ENCODE measurements at regions not wholly inside any gene's neighbourhood (a gene's known extent, or its start where the extent isn't known, plus 50 kb on each side); places are given as distances from the start of the nearest gene placed in this dataset.

DNA sequence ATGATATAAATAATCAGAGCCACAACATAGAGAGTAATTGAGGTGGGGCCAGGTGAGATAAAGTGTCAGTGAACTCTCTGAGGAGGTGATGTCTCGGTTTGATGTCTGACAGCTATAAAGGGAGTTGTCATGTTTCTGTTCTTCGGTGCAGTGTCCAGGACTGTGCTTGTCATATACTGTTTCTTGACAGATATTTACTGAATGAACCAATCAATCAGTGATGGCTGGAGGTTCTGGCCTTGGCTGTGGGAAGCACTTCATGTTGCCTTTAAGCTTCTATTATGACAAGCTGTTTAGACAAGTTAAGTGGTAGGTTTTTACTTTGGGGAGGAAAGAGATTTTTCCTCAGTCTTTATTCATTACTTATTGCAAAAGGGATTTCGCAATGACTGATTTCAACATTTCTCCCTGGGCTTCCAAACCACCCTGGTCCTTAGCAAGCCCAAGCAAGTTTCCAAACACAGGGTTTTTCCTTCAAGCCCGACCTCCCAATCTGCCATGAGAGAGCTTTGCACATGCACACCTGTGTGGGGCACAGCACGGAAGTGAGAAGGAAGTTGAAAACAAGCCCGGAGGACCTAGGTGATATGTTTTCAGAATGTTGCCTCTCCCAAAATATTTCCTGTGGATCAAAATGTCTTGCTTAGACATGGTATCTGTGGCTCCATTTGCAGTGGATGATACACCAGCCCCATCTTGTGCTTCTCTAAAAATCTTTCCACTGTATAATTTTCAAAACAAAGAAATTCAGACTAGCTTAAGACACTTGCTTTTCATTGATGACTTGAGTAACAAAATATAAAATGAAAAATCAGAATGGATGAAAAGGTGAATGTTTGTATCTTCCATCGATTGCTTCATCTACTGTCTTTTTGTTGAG lies 567.3 kb upstream of the BTBD3 start:
- Histone ChIP-seq H3K27ac (ENCODE audit: low read depth, low read length) (no peak overlapping the region), H4K91ac (replicated peaks; ENCODE audit: insufficient read length, low read length) (no peak overlapping the region), H3K4me3 (ENCODE audit: extremely low read depth in 1 of 4, insufficient read depth in 2 of 4, low read depth in 3 of 4, low read length in 4 of 4) (no peak overlapping the region), H3K4ac (replicated peaks; ENCODE audit: insufficient read length, low read depth, low read length) (no peak overlapping the region), H3K36me3 (ENCODE audit: control insufficient read depth in 2 of 4, insufficient read depth in 4 of 4, low read length in 3 of 4) (no peaks in the 10 kb centered on the region), H2BK20ac (ENCODE audit: low read length) (no peak overlapping the region), H3K9ac (replicated peaks in 1 of 4; ENCODE audit: extremely low read depth in 1 of 4, low read depth in 3 of 4, low read length in 3 of 4) (no peak overlapping the region), H3K18ac (ENCODE audit: extremely low read depth, low read length) (no peak overlapping the region), H3K9me3 (ENCODE audit: insufficient read depth in 2 of 2, low read depth in 1 of 2, low read length in 1 of 2) (peaks cover 3 to 4% of the 10 kb centered on the region in 2 experiments; a peak in 2 of 4 replicates), H2AK5ac (ENCODE audit: low read depth, low read length) (no peak overlapping the region), H4K20me1 (replicated peaks in 1 of 2; ENCODE audit: control insufficient read depth in 1 of 2, insufficient read depth in 2 of 2, low read length in 2 of 2) (no peaks in the 10 kb centered on the region), H3K27me3 (replicated peaks in 1 of 4; ENCODE audit: control insufficient read depth in 3 of 4, extremely low read depth in 1 of 4, insufficient read depth in 3 of 4, low read length in 3 of 4) (no peaks in the 10 kb centered on the region), H3K79me2 (ENCODE audit: control insufficient read depth in 1 of 2, insufficient read depth in 2 of 2, low read length in 2 of 2) (no peaks in the 10 kb centered on the region), H3K79me1 (ENCODE audit: low read depth, low read length) (no peaks in the 10 kb centered on the region), H3K23ac (ENCODE audit: insufficient read length) (no peak overlapping the region), H2BK5ac (ENCODE audit: low read depth, low read length) (no peak overlapping the region), H3K56ac (replicated peaks; ENCODE audit: insufficient read length, low read depth, low read length) (no peak overlapping the region), H3K4me2 (ENCODE audit: insufficient read depth in 1 of 2, low read depth in 2 of 2, low read length in 2 of 2) (no peak overlapping the region), H3K4me1 (replicated peaks in 1 of 4; ENCODE audit: control insufficient read depth in 3 of 4, insufficient read depth in 4 of 4, low read length in 3 of 4) (peaks cover 0 to 6% (median 3%) of the 10 kb centered on the region in 4 experiments; a peak in 5 of 7 replicates), H4K8ac (ENCODE audit: extremely low read depth, insufficient read depth, low read length) (no peak overlapping the region), H2AFZ (ENCODE audit: low read length) (no peak overlapping the region), H3K23me2 (ENCODE audit: low read depth, low read length) (no peaks in the 10 kb centered on the region; the same call in 1 of the 2 replicates), H2BK12ac (ENCODE audit: low read depth, low read length) (no peak overlapping the region), H4K5ac (ENCODE audit: insufficient read length, low read depth, low read length) (no peak overlapping the region), H2BK120ac (replicated peaks; ENCODE audit: low read depth, low read length) (no peak overlapping the region), H2BK15ac (ENCODE audit: low read length) (no peak overlapping the region), H3K14ac (ENCODE audit: insufficient read length) (no peak overlapping the region)
- ChIA-PET POLR2A (ENCODE audit: partially characterized antibody) (interaction anchor here (0.9 kb wide), 1 partner anchor 12 kb away, joined by 3 read pairs; no protein-coding TSS in a partner anchor), CTCF (ENCODE audit: partially characterized antibody) (interaction anchor here (0.9 to 1.1 kb wide), 2 partner anchors 20 to 158 kb away, joined by 3 to 5 read pairs; no protein-coding TSS in a partner anchor)
- TF ChIP-seq CEBPB (IDR thresholded peaks at IDR 0.05; ENCODE audit: low read depth, low read length) (peak; percentile 75; the same call in 1 of the 2 replicates), SIRT6 (IDR thresholded peaks at IDR 0.05; ENCODE audit: low read length) (no peak)
- no peak for FAIRE-seq
- no peak for DNase-seq (ENCODE audit: low read depth in 1 of 2, low spot score in 2 of 2)
- 94% methylated on average over 7 of the region's 7 CpGs; no CpG with 5 or more reads in 1 of the 2 experiments for WGBS, 2 experiments (ENCODE audit: extremely low coverage in 1 of 2, insufficient coverage in 1 of 2, insufficient read length in 1 of 2, insufficient replicate concordance in 2 of 2, low coverage in 1 of 2, low lambda C conversion rate in 2 of 2, missing lambda C conversion rate in 1 of 2)

Data from H1 (cell line).